ENCODE measurements at regions not wholly inside any gene's neighbourhood (a gene's known extent, or its start where the extent isn't known, plus 50 kb on each side); places are given as distances from the start of the nearest gene placed in this dataset.
"Not testable (repeated sequence)": the region's sequence is repeated elsewhere in the genome, so short reads cannot be mapped to it uniquely, and the experiment has no call there.

DNA sequence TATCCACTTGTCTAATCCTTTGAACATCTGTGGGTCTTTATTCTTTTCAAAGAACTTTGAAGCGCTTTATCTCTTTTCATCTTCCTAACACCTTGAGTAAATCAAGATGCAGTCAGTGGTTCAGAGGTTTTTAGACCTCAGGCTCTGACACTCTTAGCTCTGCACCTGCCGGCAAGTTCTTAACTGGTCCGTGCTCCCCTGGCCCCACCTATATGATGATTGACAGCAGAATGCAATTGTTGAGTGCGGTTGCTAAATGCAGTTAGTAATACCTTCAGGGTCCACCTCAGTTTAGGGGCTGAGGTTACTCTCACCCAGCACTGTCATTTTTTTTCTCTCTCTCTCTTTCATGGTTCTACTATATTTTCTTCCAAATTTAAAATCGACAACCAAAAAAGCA, 854.2 kb upstream of the AUTS2 start:
- DNase-seq (no peak), ATAC-seq (ENCODE audit: poor library complexity) (no peak)
- intact Hi-C loops (cut with DNase I), result no loop called here

DNA sequence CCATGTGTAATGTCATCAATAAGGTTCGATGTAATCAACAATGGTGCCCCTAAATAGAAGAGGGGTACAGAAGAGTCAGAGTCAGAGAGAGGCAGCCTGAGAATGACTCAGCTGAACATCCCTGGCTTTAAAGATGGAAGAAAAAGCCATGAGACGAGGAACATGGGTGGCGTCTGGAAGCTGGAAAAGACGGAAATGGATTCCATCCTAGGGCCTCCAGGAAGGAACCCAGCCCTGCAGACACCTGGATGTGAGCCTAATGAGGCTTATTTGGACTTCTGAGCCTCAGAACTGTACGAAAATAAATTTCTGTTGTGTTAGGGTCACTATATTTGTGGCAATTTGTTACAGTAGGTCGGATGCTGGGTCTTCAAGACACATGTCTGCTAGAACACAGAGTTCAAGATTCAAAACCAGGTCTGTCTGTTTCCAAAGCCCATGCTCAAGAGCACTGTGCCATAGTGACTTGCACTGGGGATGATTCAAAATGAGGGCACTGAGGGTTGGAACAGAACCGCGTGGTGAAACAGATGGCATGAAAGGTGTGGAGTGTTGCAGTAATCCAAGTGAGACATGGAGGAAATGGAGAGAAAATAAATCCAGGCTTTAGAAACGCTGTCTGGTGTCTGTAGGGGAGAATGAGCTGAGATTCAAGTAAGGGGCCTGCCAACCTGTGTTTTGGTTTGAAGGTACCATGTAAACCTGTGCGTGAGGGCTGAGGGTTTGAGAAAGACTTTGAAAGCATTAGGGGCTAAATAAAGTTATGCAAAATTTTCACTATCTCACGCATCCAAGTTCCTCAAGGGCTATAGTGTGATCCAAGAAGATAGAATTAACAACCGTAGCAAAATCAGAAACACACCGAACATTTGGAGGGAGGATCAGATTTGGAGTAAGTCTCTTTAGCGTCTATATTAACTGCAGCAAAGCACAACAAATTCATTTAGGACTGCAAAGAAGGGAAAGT, 849.1 kb upstream of the AUTS2 start:
- intact Hi-C loops (cut with DNase I), result no loop called here
- no peak for DNase-seq

DNA sequence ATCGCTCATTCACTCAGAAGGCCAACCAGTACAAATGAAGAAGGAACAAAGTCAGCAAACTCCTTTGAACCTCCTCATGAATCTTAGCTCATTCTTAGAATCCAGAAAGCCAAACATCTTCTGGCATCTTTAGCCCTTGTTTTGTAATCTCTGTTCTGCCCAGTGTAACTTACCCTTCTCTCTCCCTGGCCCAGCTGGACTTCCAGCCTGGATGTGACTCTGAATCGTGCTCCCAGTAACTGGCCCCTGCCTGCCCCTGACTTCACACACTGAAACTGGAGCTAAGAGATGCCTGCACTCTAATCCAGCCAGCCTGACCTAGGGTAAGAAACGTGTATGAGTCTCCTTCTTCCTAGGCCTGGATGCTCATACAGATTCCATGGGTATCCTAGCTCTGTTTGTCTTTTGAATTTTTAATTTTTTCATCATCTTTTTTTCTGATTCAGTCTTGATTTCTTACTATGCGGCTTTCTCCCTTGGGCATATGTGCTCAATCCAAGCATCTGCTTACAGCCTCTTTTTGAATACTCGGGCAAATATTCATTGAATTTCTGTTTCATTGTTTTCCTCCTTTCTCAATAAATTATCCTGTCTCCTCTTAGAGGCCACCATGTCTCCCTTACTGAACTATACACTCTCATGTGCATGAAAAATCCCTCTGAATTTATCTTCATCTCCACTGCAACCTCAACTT, 845.6 kb upstream of the AUTS2 start:
- DNase-seq, result peak; percentile 53
- peak; percentile 73 for ATAC-seq (ENCODE audit: poor library complexity)
- intact Hi-C loops (cut with DNase I), result no loop called here

More for the DNA sequence above, 849.1 kb upstream of the AUTS2 start:
- no peak for ATAC-seq (ENCODE audit: poor library complexity)

DNA sequence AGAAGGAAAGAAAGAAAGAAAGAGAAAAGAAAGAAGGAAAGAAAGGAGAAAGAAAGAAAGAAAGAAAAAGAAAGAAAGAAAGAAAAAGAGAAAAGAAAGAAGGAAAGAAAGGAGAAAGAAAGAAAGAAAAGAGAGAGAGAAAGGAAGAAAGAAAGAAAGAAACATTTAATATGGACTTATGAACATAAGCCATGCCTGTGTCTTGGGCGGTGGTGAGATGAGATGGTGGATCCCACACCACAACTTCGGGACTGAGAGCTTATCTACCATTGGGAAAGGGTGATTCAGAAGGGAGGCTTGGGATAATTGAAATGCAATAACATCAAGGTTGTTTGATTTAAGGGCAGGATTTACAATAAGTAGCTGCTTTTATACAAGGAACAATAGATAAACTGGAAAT, 843.9 kb upstream of the AUTS2 start:
- no peak for ATAC-seq (ENCODE audit: poor library complexity)

DNA sequence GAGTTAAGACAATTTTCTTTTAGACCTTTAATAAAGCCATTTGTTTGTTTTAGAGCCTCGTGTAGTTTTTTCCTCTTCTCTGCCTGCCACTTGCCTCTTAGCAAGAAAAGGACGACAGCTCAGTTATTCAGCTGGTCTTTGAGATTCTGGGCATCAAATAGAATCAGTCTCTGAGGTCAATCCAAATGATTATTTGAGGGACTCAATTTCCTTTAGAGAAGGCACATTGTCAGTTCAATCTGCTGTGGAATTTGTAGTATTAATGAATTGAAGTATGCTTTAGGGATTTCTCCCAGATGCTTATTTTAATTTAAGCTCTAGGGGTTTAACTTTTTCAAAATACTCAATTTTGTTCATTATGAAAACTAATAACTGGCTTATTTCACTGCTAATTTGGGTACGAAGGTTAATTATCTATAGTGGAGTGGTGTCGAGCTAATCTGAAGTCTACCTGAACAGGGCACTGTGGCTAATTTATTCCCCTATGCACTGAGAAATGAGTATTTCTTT, 841.2 kb upstream of the AUTS2 start:
- intact Hi-C loops (cut with DNase I), result no loop called here
- DNase-seq (no peak), ATAC-seq (ENCODE audit: poor library complexity) (no peak)

More for the DNA sequence above, 843.9 kb upstream of the AUTS2 start:
- no peak for DNase-seq
- intact Hi-C loops (cut with DNase I), result no loop called here

DNA sequence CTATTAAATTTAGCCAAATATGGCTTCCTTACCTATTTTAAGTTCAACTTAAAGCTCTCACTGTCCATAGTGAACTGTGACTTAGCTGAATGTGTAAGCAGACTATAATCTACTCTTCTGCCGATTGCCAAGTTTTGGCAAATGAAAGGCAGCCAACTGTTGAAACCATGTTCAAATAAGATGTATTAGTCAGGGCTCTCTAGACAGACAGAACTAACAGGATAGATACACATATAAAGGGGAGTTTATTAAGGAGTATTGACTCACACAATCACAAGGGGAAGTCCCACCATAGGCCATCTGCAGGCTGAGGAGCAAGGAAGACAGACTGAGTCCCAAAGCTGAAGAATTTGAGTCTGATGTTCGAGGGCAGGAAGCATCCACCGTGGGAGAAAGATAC, 837.7 kb upstream of the AUTS2 start:
- ATAC-seq (ENCODE audit: poor library complexity) (no peak), DNase-seq (no peak)
- intact Hi-C loops (cut with DNase I), result no loop called here

DNA sequence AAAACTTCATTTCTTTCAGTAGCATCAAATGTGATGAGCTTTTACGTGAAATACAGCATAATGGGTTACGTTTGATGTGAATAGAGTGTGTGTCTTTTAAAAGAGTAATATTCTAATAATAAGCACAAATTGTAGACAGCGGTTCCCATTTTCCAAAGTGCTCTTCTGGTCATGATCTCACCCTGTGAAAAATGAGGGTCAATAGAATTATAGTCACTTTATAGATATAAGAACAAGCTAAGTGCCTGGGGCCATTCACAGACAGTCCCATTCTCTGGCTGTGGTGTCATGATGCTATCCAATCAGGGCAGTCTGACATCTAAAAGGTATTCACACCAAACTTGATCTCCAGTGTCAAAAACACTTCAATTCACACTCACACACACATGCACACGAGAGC, 830.8 kb upstream of the AUTS2 start:
- ATAC-seq (ENCODE audit: poor library complexity), result no peak
- no peak for DNase-seq
- intact Hi-C loops (cut with DNase I), result no loop called here

DNA sequence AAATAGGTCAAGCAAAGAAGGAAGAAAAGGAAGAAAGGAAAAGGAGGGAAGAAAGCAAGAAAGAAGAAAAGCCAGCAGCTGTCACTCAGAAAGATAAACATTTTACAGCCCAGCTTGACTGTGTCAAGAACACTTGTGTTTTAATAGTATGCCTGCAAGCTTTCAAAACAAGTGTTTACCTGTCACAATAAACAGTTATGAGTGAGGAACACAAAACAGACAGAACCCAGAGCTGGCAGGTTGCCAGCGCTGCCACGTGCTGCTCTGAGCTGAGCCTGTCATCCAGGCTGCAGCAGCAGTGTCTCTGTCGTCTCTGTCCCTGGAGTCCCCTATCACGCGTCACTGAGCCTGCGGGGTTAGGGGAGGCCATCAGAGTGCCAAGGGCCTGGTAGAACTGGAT, 827.6 kb upstream of the AUTS2 start:
- intact Hi-C loops (cut with DNase I), result no loop called here
- DNase-seq, result peak; percentile 82
- ATAC-seq (ENCODE audit: poor library complexity), result peak; percentile 96

DNA sequence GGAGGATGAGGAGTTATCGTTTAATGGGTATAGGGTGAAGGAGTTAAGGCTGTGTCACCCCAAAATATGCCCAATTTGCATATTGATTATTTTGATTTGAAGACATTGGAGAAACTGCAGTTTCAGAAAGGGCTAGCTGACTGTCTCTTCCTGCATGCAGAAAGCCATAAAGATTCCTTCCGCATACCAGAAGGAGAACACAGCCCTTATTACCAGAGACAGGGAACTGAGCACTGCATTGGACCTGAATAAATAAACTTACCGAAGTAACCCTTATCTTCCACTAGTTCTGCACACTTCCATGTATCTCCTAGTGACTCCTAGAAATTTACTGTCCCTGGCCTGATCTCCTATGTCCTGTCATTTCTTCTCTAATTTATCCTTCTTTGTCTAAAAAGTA, 821.9 kb upstream of the AUTS2 start:
- intact Hi-C loops (cut with DNase I), result no loop called here
- DNase-seq (no peak), ATAC-seq (ENCODE audit: poor library complexity) (no peak)

DNA sequence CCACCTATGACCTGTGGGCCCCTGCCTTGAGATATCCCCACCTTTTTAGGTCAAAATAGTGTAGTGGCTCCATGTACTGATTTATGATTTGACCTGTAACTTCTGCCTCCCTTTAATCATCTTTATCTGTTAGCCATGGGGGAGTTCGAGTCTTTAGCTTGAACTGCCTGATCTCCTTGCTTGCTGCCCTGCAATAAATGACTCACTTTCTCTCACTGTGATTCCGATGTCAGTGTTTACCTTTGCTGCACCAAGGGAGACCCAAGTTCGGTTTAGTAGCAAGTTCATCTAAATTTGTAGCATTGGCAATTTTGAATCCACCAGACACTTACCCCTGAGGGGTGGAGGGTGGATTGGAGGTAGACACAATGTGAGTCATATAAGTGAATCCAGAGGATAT, 814.6 kb upstream of the AUTS2 start:
- intact Hi-C loops (cut with DNase I), result no loop called here
- DNase-seq (no peak), ATAC-seq (ENCODE audit: poor library complexity) (no peak)

DNA sequence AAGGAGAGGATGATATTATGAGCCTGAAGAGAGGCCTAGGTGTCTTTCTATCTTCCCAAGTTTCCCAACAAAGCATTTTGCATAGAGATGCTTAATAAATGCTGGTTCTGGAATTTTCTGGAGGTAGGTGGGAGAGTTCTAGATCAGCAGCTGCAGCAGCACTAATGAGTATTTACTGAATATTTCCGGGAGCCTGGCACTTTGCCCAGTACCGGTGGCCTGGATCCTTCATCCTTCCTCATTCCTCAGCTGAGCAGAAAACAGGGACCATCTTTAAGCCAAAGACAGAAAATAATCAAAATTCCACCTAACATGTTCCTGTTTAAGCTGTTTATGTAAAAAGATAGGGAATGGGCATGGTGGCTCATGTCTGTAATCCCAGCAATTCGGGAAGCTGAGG, 813.2 kb upstream of the AUTS2 start:
- no peak for ATAC-seq (ENCODE audit: poor library complexity)
- intact Hi-C loops (cut with DNase I), result no loop called here
- no peak for DNase-seq

DNA sequence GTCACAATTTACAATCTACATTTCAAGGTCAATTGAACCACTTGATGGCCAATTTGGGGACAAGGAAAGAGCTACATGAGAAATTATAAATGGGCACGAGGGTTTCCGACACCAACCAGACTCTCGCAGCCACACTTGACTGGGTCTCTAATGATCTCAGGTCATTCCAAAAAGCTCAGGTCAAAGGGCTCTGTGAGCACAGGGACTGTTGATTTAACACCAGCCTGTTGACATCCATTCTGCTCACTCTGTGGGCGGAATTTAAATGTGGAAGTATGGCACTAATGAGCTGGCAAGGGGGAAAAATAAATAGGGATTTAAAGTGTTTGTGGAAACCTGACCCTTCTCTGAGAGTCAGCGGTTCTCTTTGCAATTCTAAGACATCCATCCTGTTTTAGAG, 810.7 kb upstream of the AUTS2 start:
- no peak for ATAC-seq (ENCODE audit: poor library complexity)
- intact Hi-C loops (cut with DNase I), result no loop called here

DNA sequence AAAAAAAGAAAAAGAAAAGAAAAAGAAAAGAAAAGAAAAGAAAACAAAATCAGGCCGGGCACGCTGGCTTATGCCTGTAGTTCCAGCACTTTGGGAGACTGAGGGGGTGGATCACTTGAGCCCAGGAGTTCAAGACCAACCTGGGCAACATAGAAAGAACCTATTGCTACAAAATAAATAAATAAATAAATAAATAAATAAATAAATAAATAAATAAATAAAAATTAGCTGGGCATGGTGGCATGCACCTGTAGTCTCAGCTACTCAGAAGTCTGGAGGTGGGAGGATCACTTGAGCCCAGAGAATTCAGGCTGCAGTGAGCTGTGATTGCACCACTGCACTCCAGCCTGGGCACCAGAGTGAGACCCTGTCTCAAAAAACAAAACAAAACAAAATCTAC, 809.7 kb upstream of the AUTS2 start:
- intact Hi-C loops (cut with DNase I); ATAC-seq (ENCODE audit: poor library complexity); DNase-seq: not testable (repeated sequence)

More for the DNA sequence above, 810.7 kb upstream of the AUTS2 start:
- no peak for DNase-seq

DNA sequence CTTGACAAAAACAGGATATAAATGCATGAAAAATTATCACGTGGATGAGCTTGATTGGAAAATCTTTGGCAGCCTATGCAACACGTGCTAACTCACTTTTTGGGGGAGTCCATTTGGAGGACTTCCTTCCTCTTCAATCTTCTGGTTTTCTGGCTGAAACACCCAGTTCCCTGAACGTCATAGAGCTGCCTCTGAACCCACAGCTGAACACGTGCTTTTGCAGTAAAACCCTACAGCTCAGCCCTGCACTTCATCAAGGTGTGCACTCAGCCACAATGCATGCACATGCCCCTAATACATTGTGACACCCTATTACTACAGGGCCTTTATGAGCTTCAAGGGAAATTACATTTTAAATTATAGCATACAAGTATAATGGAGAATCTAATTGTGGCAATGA, 808.7 kb upstream of the AUTS2 start:
- ATAC-seq (ENCODE audit: poor library complexity), result no peak
- no peak for DNase-seq
- intact Hi-C loops (cut with DNase I), result no loop called here

DNA sequence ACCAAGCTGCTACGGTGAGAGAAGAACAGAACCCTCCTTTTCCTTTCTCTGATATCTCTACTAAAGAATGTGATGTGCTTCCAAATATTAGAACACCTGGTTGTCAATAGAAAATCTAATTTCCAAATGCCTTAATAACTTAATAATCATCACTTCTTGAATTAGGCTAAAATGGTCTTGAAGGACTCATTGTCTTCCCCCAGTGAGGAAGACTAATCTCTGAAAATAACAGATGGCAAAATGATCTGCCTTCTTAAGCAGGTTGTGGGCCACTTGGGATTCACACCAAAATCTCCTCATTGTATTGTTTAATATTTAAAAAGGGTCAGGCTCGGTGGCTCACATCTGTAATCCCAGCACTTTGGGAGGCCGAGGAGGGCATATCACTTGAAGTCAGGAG, 805.9 kb upstream of the AUTS2 start:
- DNase-seq (no peak), ATAC-seq (ENCODE audit: poor library complexity) (no peak)

DNA sequence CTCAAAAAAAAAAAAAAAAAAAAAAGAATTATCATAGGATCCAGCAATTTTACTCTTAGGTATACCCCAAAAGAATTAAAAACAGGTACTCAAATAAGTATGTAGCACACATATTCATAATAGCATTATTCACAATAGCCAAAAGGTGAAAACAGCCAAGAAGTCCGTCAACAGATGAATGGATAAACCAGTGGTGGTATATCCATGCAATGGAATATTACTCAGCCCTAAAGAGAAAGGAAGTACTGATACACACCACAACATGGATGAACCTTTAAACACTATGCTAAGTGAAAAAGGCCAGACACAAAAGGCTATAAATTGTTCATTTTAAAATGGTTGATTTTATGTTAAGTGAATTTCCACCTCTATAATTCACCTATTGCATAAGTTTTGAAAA, 804.8 kb upstream of the AUTS2 start:
- DNase-seq, result no peak
- no peak for ATAC-seq (ENCODE audit: poor library complexity)
- intact Hi-C loops (cut with DNase I), result no loop called here

More for the DNA sequence above, 805.9 kb upstream of the AUTS2 start:
- intact Hi-C loops (cut with DNase I), result no loop called here

DNA sequence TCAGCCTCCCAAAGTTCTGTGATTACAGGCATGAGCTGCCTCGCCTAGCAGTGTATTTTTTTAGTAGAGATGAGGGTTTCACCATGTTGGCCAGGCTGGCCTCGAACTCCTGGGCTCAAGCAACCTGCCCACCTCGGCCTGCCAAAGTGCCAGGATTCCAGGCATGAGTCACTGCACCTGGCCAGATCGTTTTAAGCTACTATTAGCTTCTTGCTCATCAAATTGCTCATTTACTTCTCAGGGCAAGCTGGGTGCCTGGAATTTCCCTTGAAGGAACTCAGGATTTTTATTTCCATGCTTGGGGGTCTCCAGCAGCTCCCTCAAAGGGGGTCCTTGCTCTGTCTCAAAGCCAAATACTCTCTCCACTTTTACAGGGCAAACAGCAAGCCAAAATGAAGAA, 798.0 kb upstream of the AUTS2 start:
- intact Hi-C loops (cut with DNase I), result no loop called here
- DNase-seq, result no peak
- ATAC-seq (ENCODE audit: poor library complexity), result no peak

DNA sequence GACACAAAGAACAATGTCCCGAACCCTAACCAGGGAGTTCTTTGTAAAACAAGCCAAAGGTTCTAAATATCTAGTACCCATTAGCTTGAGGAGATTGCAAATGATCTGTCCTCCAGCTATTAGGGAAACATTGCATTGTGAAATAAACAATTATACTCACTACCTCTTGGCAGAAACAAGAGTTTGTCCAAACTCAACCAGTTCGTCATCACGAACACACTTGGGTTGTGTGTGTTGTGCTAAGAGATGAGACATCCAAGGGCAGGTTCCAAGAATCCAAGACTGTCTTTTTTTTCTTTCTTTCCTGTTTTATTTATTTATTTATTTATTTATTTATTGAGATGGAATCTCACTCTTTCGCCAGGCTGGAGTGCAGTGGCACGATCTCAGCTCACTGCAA, 793.1 kb upstream of the AUTS2 start:
- intact Hi-C loops (cut with DNase I), result no loop called here
- ATAC-seq (ENCODE audit: poor library complexity) (no peak), DNase-seq (no peak)

DNA sequence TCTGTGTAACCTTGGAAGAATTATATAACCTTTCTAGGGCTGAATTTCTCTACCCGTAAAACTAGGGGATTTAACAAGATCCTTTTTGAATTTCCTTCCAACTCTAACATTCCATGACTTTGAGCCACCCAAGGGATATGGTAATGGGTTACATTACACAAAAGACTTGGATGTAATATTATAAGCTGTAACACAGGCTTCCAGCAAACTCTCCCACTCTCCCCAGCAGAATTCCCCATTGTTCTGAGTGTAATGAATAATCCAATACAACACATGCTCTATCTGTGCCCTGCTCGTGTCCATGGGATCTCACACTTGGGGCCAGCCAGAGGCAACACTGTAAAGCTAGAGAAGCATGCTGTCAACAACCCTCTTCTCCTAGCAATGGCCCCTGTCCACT, 790.6 kb upstream of the AUTS2 start:
- intact Hi-C loops (cut with DNase I), result no loop called here
- DNase-seq (no peak), ATAC-seq (ENCODE audit: poor library complexity) (peak; percentile 55)

DNA sequence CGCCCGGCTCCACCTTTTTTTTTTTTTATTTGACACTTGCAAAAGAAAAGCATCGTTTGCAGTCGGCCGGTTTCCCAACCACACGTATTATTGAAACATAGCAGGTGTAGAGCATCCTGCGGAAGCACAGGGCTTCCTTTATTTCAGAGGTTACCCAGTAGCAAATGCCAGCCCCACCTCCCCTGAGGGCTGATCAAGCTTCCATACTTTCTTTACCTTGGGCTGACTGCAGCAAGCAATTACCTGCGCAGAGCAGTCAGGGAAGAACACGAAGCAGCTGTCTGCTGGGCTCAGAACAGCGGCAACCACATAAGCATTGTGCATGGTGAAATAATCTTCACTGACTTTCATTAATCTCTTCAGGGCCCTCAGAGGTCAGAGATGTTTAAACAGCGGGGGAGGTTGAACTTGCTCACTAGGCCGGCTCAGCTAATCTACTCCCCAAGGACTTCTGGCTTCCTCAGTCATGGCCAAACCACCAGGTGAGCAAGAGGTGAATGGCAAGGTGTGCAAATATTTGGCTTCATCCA, 784.7 kb upstream of the AUTS2 start:
- no peak for DNase-seq
- no peak for ATAC-seq (ENCODE audit: poor library complexity)
- intact Hi-C loops (cut with DNase I), result no loop called here

Measured in Right ventricle myocardium superior (tissue), 1 donor.